ENCODE measurements at regions not wholly inside any gene's neighbourhood (a gene's known extent, or its start where the extent isn't known, plus 50 kb on each side); places are given as distances from the start of the nearest gene placed in this dataset.

DNA sequence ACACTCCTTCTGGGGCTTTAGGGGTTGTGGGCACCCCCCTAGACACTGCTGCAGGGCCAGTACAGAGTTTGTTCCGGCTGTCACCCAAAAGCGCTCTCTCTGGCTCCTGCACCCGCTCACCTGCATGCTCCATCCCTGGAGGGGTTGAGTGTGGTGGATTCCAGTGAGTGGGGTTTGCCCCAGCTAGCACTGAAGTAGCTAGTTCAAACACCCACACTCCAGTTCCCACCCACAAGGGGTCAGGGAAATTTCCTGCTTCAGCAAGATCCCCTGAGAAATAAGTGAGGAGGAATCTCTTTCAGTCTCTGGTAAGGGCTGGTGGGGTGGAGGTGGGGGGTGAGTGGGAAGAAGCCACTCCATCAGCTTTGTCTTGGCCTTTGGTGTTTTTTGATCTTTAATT lies 73.6 kb downstream of the TMEM17 start:
- H3K27ac ChIP-seq (ENCODE audit: low read depth, low read length): no peak overlapping the region
- H3K36me3 ChIP-seq (ENCODE audit: control insufficient read depth in 3 of 3, insufficient read depth in 3 of 3, low read length in 3 of 3): no peaks in the 10 kb centered on the region
- no peak overlapping the region for H3K4me3 ChIP-seq (ENCODE audit: low read length in 3 of 3)
- H3K4me1 ChIP-seq (ENCODE audit: control insufficient read depth in 3 of 3, insufficient read depth in 3 of 3, low read length in 3 of 3): peaks cover 0 to under 1% (median under 1%) of the 10 kb centered on the region in 3 donors
- H3K9ac ChIP-seq (ENCODE audit: low read depth in 1 of 3, low read length in 3 of 3): no peak overlapping the region
- H3K27me3 ChIP-seq (ENCODE audit: control insufficient read depth in 3 of 3, insufficient read depth in 3 of 3, low read length in 3 of 3): no peaks in the 10 kb centered on the region
- H3K9me3 ChIP-seq (ENCODE audit: control insufficient read depth in 3 of 3, low read length in 3 of 3): no peaks in the 10 kb centered on the region

GRCh38 chr2:62431512-62431911 lies 74.5 kb downstream of the TMEM17 start:
- Histone ChIP-seq H3K4me3 (ENCODE audit: low read length in 3 of 3) (no peak overlapping the region), H3K27me3 (ENCODE audit: control insufficient read depth in 3 of 3, insufficient read depth in 3 of 3, low read length in 3 of 3) (no peaks in the 10 kb centered on the region), H3K9me3 (ENCODE audit: control insufficient read depth in 3 of 3, low read length in 3 of 3) (no peaks in the 10 kb centered on the region), H3K4me1 (ENCODE audit: control insufficient read depth in 3 of 3, insufficient read depth in 3 of 3, low read length in 3 of 3) (peaks cover 7 to 9% (median 9%) of the 10 kb centered on the region in 3 donors), H3K9ac (ENCODE audit: low read depth in 1 of 3, low read length in 3 of 3) (no peak overlapping the region), H3K36me3 (ENCODE audit: control insufficient read depth in 3 of 3, insufficient read depth in 3 of 3, low read length in 3 of 3) (no peaks in the 10 kb centered on the region), H3K27ac (ENCODE audit: low read depth, low read length) (no peak overlapping the region)

GRCh38 chr2:62430146-62430545 lies 75.8 kb downstream of the TMEM17 start:
- Histone ChIP-seq H3K9me3 (ENCODE audit: control insufficient read depth in 3 of 3, low read length in 3 of 3) (no peaks in the 10 kb centered on the region), H3K4me3 (ENCODE audit: low read length in 3 of 3) (no peak overlapping the region), H3K4me1 (ENCODE audit: control insufficient read depth in 3 of 3, insufficient read depth in 3 of 3, low read length in 3 of 3) (peaks cover 17 to 19% (median 17%) of the 10 kb centered on the region in 3 donors), H3K9ac (ENCODE audit: low read depth in 1 of 3, low read length in 3 of 3) (no peak overlapping the region), H3K36me3 (ENCODE audit: control insufficient read depth in 3 of 3, insufficient read depth in 3 of 3, low read length in 3 of 3) (no peaks in the 10 kb centered on the region), H3K27me3 (ENCODE audit: control insufficient read depth in 3 of 3, insufficient read depth in 3 of 3, low read length in 3 of 3) (no peaks in the 10 kb centered on the region), H3K27ac (ENCODE audit: low read depth, low read length) (no peak overlapping the region)

GRCh38 chr2:62427146-62427545 lies 78.8 kb downstream of the TMEM17 start:
- H3K4me3 ChIP-seq (ENCODE audit: low read length in 3 of 3): no peak overlapping the region
- peak overlapping the region in 2 of 3 donors; percentile 48 to 63 for H3K9ac ChIP-seq (ENCODE audit: low read depth in 1 of 3, low read length in 3 of 3)
- H3K27me3 ChIP-seq (ENCODE audit: control insufficient read depth in 3 of 3, insufficient read depth in 3 of 3, low read length in 3 of 3): no peaks in the 10 kb centered on the region
- H3K27ac ChIP-seq (ENCODE audit: low read depth, low read length): peak overlapping the region; percentile 55
- H3K36me3 ChIP-seq (ENCODE audit: control insufficient read depth in 3 of 3, insufficient read depth in 3 of 3, low read length in 3 of 3): no peaks in the 10 kb centered on the region
- H3K4me1 ChIP-seq (ENCODE audit: control insufficient read depth in 3 of 3, insufficient read depth in 3 of 3, low read length in 3 of 3): peaks cover 17 to 19% (median 17%) of the 10 kb centered on the region in 3 donors
- no peaks in the 10 kb centered on the region for H3K9me3 ChIP-seq (ENCODE audit: control insufficient read depth in 3 of 3, low read length in 3 of 3)

DNA sequence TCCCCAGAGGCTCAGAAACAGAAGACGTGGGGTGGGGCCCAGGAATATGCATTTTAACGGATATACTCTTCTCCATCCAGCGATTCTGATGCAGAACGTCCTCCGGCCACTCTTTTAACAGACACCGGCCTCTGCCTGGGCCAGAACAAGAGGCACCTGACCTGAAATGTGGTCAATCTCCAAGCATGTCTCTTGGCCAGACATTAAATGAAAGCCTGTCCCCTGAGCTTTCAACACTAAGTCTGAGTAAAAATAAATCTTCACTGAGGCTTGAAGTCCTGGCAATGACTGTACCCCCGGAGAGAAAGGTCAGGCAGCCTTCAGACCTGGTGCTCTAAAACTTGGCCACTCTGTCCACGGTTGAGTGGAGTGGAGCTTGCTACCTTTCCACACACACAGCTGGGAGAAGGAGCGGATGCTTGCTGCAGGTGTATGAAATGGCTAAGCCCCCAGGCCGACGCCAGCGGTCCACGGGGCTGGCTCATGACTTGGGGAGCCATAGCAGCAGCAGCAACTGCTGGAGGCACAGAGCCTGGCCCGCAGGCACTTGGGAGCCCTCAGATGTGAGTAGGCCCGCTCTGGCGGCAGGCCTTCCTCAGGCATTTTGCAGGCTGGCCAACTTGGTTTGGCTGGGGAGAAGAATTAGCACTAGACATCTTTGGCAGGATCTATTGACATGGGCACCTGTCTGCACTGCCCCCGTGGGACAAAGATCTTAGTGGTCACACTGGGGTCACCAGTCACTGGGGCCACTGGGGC lies 79.7 kb downstream of the TMEM17 start:
- no peaks in the 10 kb centered on the region for H3K27me3 ChIP-seq (ENCODE audit: control insufficient read depth in 3 of 3, insufficient read depth in 3 of 3, low read length in 3 of 3)
- peaks cover 17 to 19% (median 17%) of the 10 kb centered on the region in 3 donors for H3K4me1 ChIP-seq (ENCODE audit: control insufficient read depth in 3 of 3, insufficient read depth in 3 of 3, low read length in 3 of 3)
- H3K27ac ChIP-seq (ENCODE audit: low read depth, low read length): peak overlapping the region; percentile 55
- no peaks in the 10 kb centered on the region for H3K9me3 ChIP-seq (ENCODE audit: control insufficient read depth in 3 of 3, low read length in 3 of 3)
- peak overlapping the region; percentile 24 to 44 (median 25) for H3K4me3 ChIP-seq (ENCODE audit: low read length in 3 of 3)
- peak overlapping the region in 2 of 3 donors; percentile 48 to 63 for H3K9ac ChIP-seq (ENCODE audit: low read depth in 1 of 3, low read length in 3 of 3)
- H3K36me3 ChIP-seq (ENCODE audit: control insufficient read depth in 3 of 3, insufficient read depth in 3 of 3, low read length in 3 of 3): no peaks in the 10 kb centered on the region

DNA sequence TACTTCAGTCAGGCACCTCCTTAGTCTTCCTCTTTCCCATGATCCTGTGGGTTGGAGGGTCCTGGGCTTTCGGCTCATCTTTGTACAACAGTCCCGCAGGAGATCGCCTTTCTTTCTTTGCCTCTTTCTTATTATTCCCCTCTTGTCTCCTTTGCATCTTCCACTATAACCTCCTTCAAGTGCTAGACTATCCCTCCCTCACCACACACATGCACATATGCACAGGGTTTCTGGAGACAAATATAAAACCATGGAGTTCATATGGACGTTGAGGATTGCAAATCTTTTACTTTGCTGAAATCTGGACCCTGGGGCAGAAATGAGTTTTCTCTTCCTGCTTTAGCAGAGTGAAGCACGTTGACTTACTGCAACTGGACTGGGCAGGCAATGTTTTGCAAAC lies 80.3 kb downstream of the TMEM17 start:
- peak overlapping the region in 1 of 3 donors; percentile 28 for H3K9ac ChIP-seq (ENCODE audit: low read depth in 1 of 3, low read length in 3 of 3)
- H3K27ac ChIP-seq (ENCODE audit: low read depth, low read length): no peak overlapping the region
- H3K4me3 ChIP-seq (ENCODE audit: low read length in 3 of 3): no peak overlapping the region
- peaks cover 17 to 19% (median 17%) of the 10 kb centered on the region in 3 donors for H3K4me1 ChIP-seq (ENCODE audit: control insufficient read depth in 3 of 3, insufficient read depth in 3 of 3, low read length in 3 of 3)
- H3K9me3 ChIP-seq (ENCODE audit: control insufficient read depth in 3 of 3, low read length in 3 of 3): no peaks in the 10 kb centered on the region
- no peaks in the 10 kb centered on the region for H3K27me3 ChIP-seq (ENCODE audit: control insufficient read depth in 3 of 3, insufficient read depth in 3 of 3, low read length in 3 of 3)
- no peaks in the 10 kb centered on the region for H3K36me3 ChIP-seq (ENCODE audit: control insufficient read depth in 3 of 3, insufficient read depth in 3 of 3, low read length in 3 of 3)

GRCh38 chr2:62424899-62425298 lies 81.1 kb downstream of the TMEM17 start:
- Histone ChIP-seq H3K4me3 (ENCODE audit: low read length in 3 of 3) (no peak overlapping the region), H3K27me3 (ENCODE audit: control insufficient read depth in 3 of 3, insufficient read depth in 3 of 3, low read length in 3 of 3) (no peaks in the 10 kb centered on the region), H3K27ac (ENCODE audit: low read depth, low read length) (no peak overlapping the region), H3K4me1 (ENCODE audit: control insufficient read depth in 3 of 3, insufficient read depth in 3 of 3, low read length in 3 of 3) (peaks cover 17 to 19% (median 17%) of the 10 kb centered on the region in 3 donors), H3K9me3 (ENCODE audit: control insufficient read depth in 3 of 3, low read length in 3 of 3) (no peaks in the 10 kb centered on the region), H3K9ac (ENCODE audit: low read depth in 1 of 3, low read length in 3 of 3) (no peak overlapping the region), H3K36me3 (ENCODE audit: control insufficient read depth in 3 of 3, insufficient read depth in 3 of 3, low read length in 3 of 3) (no peaks in the 10 kb centered on the region)

GRCh38 chr2:62423883-62424458 lies 82.0 kb downstream of the TMEM17 start:
- no peak overlapping the region for H3K4me3 ChIP-seq (ENCODE audit: low read length in 3 of 3)
- H3K4me1 ChIP-seq (ENCODE audit: control insufficient read depth in 3 of 3, insufficient read depth in 3 of 3, low read length in 3 of 3): peaks cover 17 to 19% (median 17%) of the 10 kb centered on the region in 3 donors
- H3K36me3 ChIP-seq (ENCODE audit: control insufficient read depth in 3 of 3, insufficient read depth in 3 of 3, low read length in 3 of 3): no peaks in the 10 kb centered on the region
- H3K27ac ChIP-seq (ENCODE audit: low read depth, low read length): no peak overlapping the region
- no peaks in the 10 kb centered on the region for H3K27me3 ChIP-seq (ENCODE audit: control insufficient read depth in 3 of 3, insufficient read depth in 3 of 3, low read length in 3 of 3)
- no peaks in the 10 kb centered on the region for H3K9me3 ChIP-seq (ENCODE audit: control insufficient read depth in 3 of 3, low read length in 3 of 3)
- no peak overlapping the region for H3K9ac ChIP-seq (ENCODE audit: low read depth in 1 of 3, low read length in 3 of 3)

GRCh38 chr2:62423235-62423634 lies 82.8 kb downstream of the TMEM17 start:
- Histone ChIP-seq H3K36me3 (ENCODE audit: control insufficient read depth in 3 of 3, insufficient read depth in 3 of 3, low read length in 3 of 3) (no peaks in the 10 kb centered on the region), H3K27me3 (ENCODE audit: control insufficient read depth in 3 of 3, insufficient read depth in 3 of 3, low read length in 3 of 3) (no peaks in the 10 kb centered on the region), H3K4me1 (ENCODE audit: control insufficient read depth in 3 of 3, insufficient read depth in 3 of 3, low read length in 3 of 3) (peaks cover 17 to 19% (median 17%) of the 10 kb centered on the region in 3 donors), H3K9me3 (ENCODE audit: control insufficient read depth in 3 of 3, low read length in 3 of 3) (no peaks in the 10 kb centered on the region), H3K9ac (ENCODE audit: low read depth in 1 of 3, low read length in 3 of 3) (no peak overlapping the region), H3K4me3 (ENCODE audit: low read length in 3 of 3) (no peak overlapping the region), H3K27ac (ENCODE audit: low read depth, low read length) (no peak overlapping the region)

GRCh38 chr2:62415518-62415917 lies 90.5 kb downstream of the TMEM17 start:
- Histone ChIP-seq H3K9ac (ENCODE audit: low read depth in 1 of 3, low read length in 3 of 3) (no peak overlapping the region), H3K36me3 (ENCODE audit: control insufficient read depth in 3 of 3, insufficient read depth in 3 of 3, low read length in 3 of 3) (no peaks in the 10 kb centered on the region), H3K27ac (ENCODE audit: low read depth, low read length) (no peak overlapping the region), H3K27me3 (ENCODE audit: control insufficient read depth in 3 of 3, insufficient read depth in 3 of 3, low read length in 3 of 3) (no peaks in the 10 kb centered on the region), H3K4me1 (ENCODE audit: control insufficient read depth in 3 of 3, insufficient read depth in 3 of 3, low read length in 3 of 3) (peaks cover 15 to 17% (median 15%) of the 10 kb centered on the region in 3 donors), H3K9me3 (ENCODE audit: control insufficient read depth in 3 of 3, low read length in 3 of 3) (no peaks in the 10 kb centered on the region), H3K4me3 (ENCODE audit: low read length in 3 of 3) (no peak overlapping the region)

Data from skeletal muscle tissue (tissue), 3 donors.